Trophoblast cell (in vitro differentiated cells and primary cell): ENCODE measurements at regions not wholly inside any gene's neighbourhood (a gene's known extent, or its start where the extent isn't known, plus 50 kb on each side); places are given as distances from the start of the nearest gene placed in this dataset.

Experiments used
- DNase-seq, 2 donors: peaks; one replicate each; pipeline ENCODE4 v3.0.0-alpha.2; 2016
- H2AFZ ChIP-seq: 2 replicates; pipeline ENCODE4 v1.6.1; 2013; ENCODE audit warnings: low read length, moderate library complexity, mild to moderate bottlenecking; ENCODE audit not compliant: insufficient read depth, poor library complexity
- H2AK5ac ChIP-seq: 2 replicates; pipeline ENCODE4 v1.6.1; 2013; ENCODE audit warnings: mild to moderate bottlenecking, low read length
- H2BK120ac ChIP-seq: 2 replicates; pipeline ENCODE4 v1.6.1; 2013; ENCODE audit warnings: low read length, mild to moderate bottlenecking, moderate library complexity; ENCODE audit not compliant: insufficient read depth, poor library complexity
- H2BK12ac ChIP-seq: 2 replicates; pipeline ENCODE4 v1.6.1; 2013; ENCODE audit warnings: mild to moderate bottlenecking, low read length, moderate library complexity
- H2BK5ac ChIP-seq: 2 replicates; pipeline ENCODE4 v1.6.1; 2013; ENCODE audit warnings: low read length, low read depth, moderate library complexity, mild to moderate bottlenecking; ENCODE audit not compliant: poor library complexity
- H3K14ac ChIP-seq: 2 replicates; pipeline ENCODE4 v1.6.1; 2013; ENCODE audit warnings: mild to moderate bottlenecking, low read length
- H3K18ac ChIP-seq: 2 replicates; pipeline ENCODE4 v1.6.1; 2013; ENCODE audit warnings: mild to moderate bottlenecking, low read length
- H3K23ac ChIP-seq: 2 replicates; pipeline ENCODE4 v1.6.1; 2013; ENCODE audit warnings: low read length
- H3K27ac ChIP-seq: 2 replicates; pipeline ENCODE4 v1.5.1; 2013; ENCODE audit warnings: low read depth, mild to moderate bottlenecking, inconsistent platforms, low read length, moderate library complexity
- H3K27me3 ChIP-seq: 2 replicates; pipeline ENCODE4 v1.6.1; 2013; ENCODE audit warnings: inconsistent platforms, mild to moderate bottlenecking, low read length, moderate library complexity; ENCODE audit not compliant: insufficient read depth
- H3K36me3 ChIP-seq, 2 experiments: 1 replicate in 1 of 2; 2 replicates in 1 of 2; pipeline ENCODE4 v1.6.1; 2013; ENCODE audit warnings: low read length in 2 of 2, mild to moderate bottlenecking in 2 of 2, moderate library complexity in 1 of 2; ENCODE audit not compliant: insufficient read depth in 2 of 2, control insufficient read depth in 1 of 2
- H3K4ac ChIP-seq: 2 replicates; pipeline ENCODE4 v1.6.1; 2013; ENCODE audit warnings: low read depth, mild to moderate bottlenecking, low read length, moderate library complexity
- H3K4me1 ChIP-seq, 2 experiments: 1 replicate in 1 of 2; 2 replicates in 1 of 2; pipeline ENCODE4 v1.6.1; 2013; ENCODE audit warnings: low read length in 2 of 2, mild to moderate bottlenecking in 2 of 2, moderate library complexity in 1 of 2; ENCODE audit not compliant: insufficient read depth in 2 of 2, control insufficient read depth in 1 of 2
- H3K4me2 ChIP-seq: 2 replicates; pipeline ENCODE4 v1.6.1; 2013; ENCODE audit warnings: inconsistent platforms, mild to moderate bottlenecking, low read length, moderate library complexity
- H3K4me3 ChIP-seq: 2 replicates; pipeline ENCODE4 v1.5.1; 2013; ENCODE audit warnings: mild to moderate bottlenecking, low read depth, low read length, inconsistent platforms
- H3K79me1 ChIP-seq: one replicate; pipeline ENCODE4 v1.6.1; 2013; ENCODE audit warnings: low read length
- H3K79me2 ChIP-seq: 2 replicates; pipeline ENCODE4 v1.6.1; 2013; ENCODE audit warnings: low read length, mild to moderate bottlenecking; ENCODE audit not compliant: control insufficient read depth, insufficient read depth, poor library complexity
- H3K9ac ChIP-seq: 2 replicates; pipeline ENCODE4 v1.6.1; 2013; ENCODE audit warnings: mild to moderate bottlenecking, low read length
- H3K9me3 ChIP-seq: 2 replicates; pipeline ENCODE4 v1.6.1; 2013; ENCODE audit warnings: low read depth, mild to moderate bottlenecking, control low read depth, inconsistent platforms, low read length; ENCODE audit not compliant: insufficient read depth
- H4K12ac ChIP-seq: 2 replicates; pipeline ENCODE4 v1.6.1; 2013; ENCODE audit warnings: low read depth, mild to moderate bottlenecking, low read length, moderate library complexity
- H4K8ac ChIP-seq: 2 replicates; pipeline ENCODE4 v1.6.1; 2013; ENCODE audit warnings: low read depth, mild to moderate bottlenecking, low read length, moderate library complexity
- H4K91ac ChIP-seq: one replicate; pipeline ENCODE4 v1.6.1; 2013; ENCODE audit warnings: low read depth, mild to moderate bottlenecking, low read length, moderate library complexity
- WGBS: extraction: QIAGEN DNeasy Blood & Tissue Kit; methylation state at CpG from one replicate; pipeline ENCODE4 v1.1.7; 2013; ENCODE audit warnings: missing lambda C conversion rate; ENCODE audit not compliant: insufficient read length, insufficient coverage; ENCODE audit errors: extremely low coverage; 5-methylcytosine and 5-hydroxymethylcytosine counted together

DNA sequence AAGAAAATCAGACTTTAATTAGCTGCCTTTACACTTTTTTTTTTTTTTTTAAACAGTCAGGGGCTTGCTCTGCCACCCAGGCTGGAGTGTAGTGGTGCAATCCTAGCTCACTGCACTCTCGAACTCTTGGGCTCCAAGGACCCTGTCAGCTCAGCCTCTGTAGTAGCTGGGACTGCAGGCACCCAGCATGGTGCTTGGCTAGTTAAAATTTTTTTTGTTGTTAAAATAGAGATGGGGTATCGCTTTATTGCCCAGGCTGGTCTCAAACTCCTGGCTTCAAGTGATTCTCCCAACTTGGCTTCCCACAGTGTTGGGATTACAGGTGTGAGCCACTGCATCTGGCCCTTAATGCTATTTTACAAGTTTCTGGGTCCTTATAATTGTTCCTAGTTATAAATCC is 359.1 kb downstream of the SPRY1 start:
- H3K4me2 ChIP-seq = no peak overlapping the region
- no peak overlapping the region for H2AK5ac ChIP-seq
- no peak overlapping the region for H2BK120ac ChIP-seq
- no peaks in the 10 kb centered on the region for H3K27me3 ChIP-seq
- no peak for DNase-seq
- no peaks in the 10 kb centered on the region for H3K79me2 ChIP-seq
- no peak overlapping the region for H3K27ac ChIP-seq
- no peak overlapping the region for H3K23ac ChIP-seq
- no peak overlapping the region for H3K14ac ChIP-seq
- H2BK12ac ChIP-seq = no peak overlapping the region
- H4K8ac ChIP-seq = no peak overlapping the region
- no peak overlapping the region for H2BK5ac ChIP-seq
- H3K36me3 ChIP-seq = no peaks in the 10 kb centered on the region
- H3K9me3 ChIP-seq = no peaks in the 10 kb centered on the region
- no peak overlapping the region for H3K9ac ChIP-seq
- H3K4me3 ChIP-seq = no peak overlapping the region
- no peak overlapping the region for H3K18ac ChIP-seq
- H3K4ac ChIP-seq = no peak overlapping the region
- H2AFZ ChIP-seq = no peak overlapping the region
- no peak overlapping the region for H4K12ac ChIP-seq
- H3K4me1 ChIP-seq = no peaks in the 10 kb centered on the region
- no CpG with 5 or more reads among the region's 2 CpGs for WGBS
- no peak overlapping the region for H4K91ac ChIP-seq
- no peaks in the 10 kb centered on the region for H3K79me1 ChIP-seq

DNA sequence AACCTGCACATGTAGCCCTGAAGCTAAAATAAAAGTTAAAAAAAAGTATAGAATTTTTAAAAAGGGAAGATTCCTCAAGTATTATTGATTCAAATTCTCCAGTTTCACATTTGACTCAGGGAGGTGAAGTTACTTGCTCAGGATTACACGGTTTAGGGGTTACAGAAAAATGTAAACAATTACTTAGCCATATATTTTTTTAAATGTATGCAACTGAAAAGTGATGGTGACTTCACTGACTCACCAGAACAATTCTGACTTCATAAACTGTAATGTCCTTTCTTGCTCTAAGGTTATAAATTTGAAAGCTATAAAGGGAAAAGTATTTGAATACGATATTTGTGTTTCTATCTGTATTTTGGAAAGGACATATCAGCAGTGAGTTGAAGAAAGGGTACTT is 371.2 kb downstream of the SPRY1 start:
- no CpG with 5 or more reads among the region's 2 CpGs for WGBS
- H3K79me1 ChIP-seq = no peaks in the 10 kb centered on the region
- H3K18ac ChIP-seq = no peak overlapping the region
- no peak overlapping the region for H2BK5ac ChIP-seq
- no peak overlapping the region for H3K14ac ChIP-seq
- H3K9ac ChIP-seq = no peak overlapping the region
- no peak overlapping the region for H2AK5ac ChIP-seq
- H3K4ac ChIP-seq = no peak overlapping the region
- no peaks in the 10 kb centered on the region for H3K9me3 ChIP-seq
- no peak overlapping the region for H2AFZ ChIP-seq
- no peak overlapping the region for H4K8ac ChIP-seq
- no peak overlapping the region for H3K4me3 ChIP-seq
- no peak overlapping the region for H3K4me2 ChIP-seq
- no peak overlapping the region for H4K12ac ChIP-seq
- H4K91ac ChIP-seq = no peak overlapping the region
- DNase-seq = no peak
- no peaks in the 10 kb centered on the region for H3K4me1 ChIP-seq
- H3K79me2 ChIP-seq = no peaks in the 10 kb centered on the region
- H2BK120ac ChIP-seq = no peak overlapping the region
- H3K27me3 ChIP-seq = no peaks in the 10 kb centered on the region
- H3K36me3 ChIP-seq = no peaks in the 10 kb centered on the region
- H3K23ac ChIP-seq = no peak overlapping the region
- no peak overlapping the region for H2BK12ac ChIP-seq
- H3K27ac ChIP-seq = no peak overlapping the region

DNA sequence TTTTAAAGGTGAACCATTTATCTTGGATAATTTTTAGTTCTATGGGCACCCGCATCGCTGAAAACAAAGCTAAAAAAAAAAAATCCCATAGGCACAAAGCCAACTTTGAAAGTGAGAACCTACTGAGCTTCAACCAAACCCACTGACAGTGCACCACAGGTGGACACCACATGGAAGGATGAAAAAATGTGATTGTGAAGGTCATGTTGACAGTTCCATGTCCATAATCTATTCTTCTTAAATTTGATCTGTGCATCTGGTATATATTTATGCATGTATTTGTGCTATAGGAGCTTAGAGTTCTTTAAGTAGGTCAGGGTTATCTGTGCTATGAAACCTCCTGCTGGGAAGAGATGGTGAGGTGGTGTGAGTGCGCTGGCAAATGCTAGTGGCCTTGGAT is 374.3 kb downstream of the SPRY1 start:
- Histone ChIP-seq H3K4ac (no peak overlapping the region), H4K12ac (no peak overlapping the region), H3K79me2 (no peaks in the 10 kb centered on the region), H3K9me3 (no peaks in the 10 kb centered on the region), H4K8ac (no peak overlapping the region), H3K18ac (no peak overlapping the region), H3K27ac (no peak overlapping the region), H2AFZ (no peak overlapping the region), H2AK5ac (no peak overlapping the region), H3K4me3 (no peak overlapping the region), H3K23ac (no peak overlapping the region), H2BK12ac (no peak overlapping the region), H3K27me3 (no peaks in the 10 kb centered on the region), H2BK5ac (no peak overlapping the region), H3K4me1 (no peaks in the 10 kb centered on the region), H4K91ac (no peak overlapping the region), H3K36me3 (no peaks in the 10 kb centered on the region), H3K14ac (no peak overlapping the region), H3K4me2 (no peak overlapping the region), H3K9ac (no peak overlapping the region), H3K79me1 (no peaks in the 10 kb centered on the region), H2BK120ac (no peak overlapping the region)
- no CpG with 5 or more reads among the region's 3 CpGs for WGBS
- DNase-seq = peak in 1 of 2 donors; percentile 43

DNA sequence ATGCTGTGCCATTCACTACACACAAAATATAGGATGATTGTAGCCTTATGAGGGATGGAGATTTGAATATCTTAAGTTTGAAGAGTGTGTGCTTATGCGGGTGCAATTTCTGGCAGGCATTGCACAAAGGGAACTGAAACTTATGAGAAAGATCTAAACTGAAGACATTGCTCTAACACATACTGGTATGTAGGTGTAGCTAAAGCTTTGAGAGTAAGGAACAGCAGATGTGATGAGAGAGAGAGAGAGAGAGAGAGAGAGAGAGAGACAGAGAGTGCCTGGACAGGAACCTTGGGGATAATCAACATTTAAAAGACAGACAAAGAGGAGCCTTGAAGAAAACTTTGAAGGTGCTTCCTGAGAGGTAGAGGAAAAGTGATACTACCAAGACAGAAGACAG is 379.7 kb downstream of the SPRY1 start:
- no peak for DNase-seq
- Histone ChIP-seq H3K18ac (no peak overlapping the region), H3K9ac (no peak overlapping the region), H3K79me1 (no peaks in the 10 kb centered on the region), H3K4me2 (no peak overlapping the region), H3K27ac (no peak overlapping the region), H2BK5ac (no peak overlapping the region), H3K4me3 (no peak overlapping the region), H2BK12ac (no peak overlapping the region), H4K12ac (no peak overlapping the region), H3K27me3 (no peaks in the 10 kb centered on the region), H2AFZ (no peak overlapping the region), H3K4me1 (no peaks in the 10 kb centered on the region), H3K23ac (no peak overlapping the region), H3K14ac (no peak overlapping the region), H4K8ac (no peak overlapping the region), H2AK5ac (no peak overlapping the region), H3K4ac (no peak overlapping the region), H3K79me2 (no peaks in the 10 kb centered on the region), H4K91ac (no peak overlapping the region), H3K9me3 (no peaks in the 10 kb centered on the region), H2BK120ac (no peak overlapping the region), H3K36me3 (no peaks in the 10 kb centered on the region)
- no CpG with 5 or more reads among the region's 1 CpG for WGBS
